CD4-positive, alpha-beta T cell (primary cell): ENCODE measurements at regions not wholly inside any gene's neighbourhood (a gene's known extent, or its start where the extent isn't known, plus 50 kb on each side); places are given as distances from the start of the nearest gene placed in this dataset.

Experiments
- ATAC-seq: fragments of 200-7000 bp; cut with Tn5 transposase; one replicate; pipeline ENCODE4 v1.10.0; 2022; ENCODE audit warnings: mild to moderate bottlenecking; ENCODE audit not compliant: poor library complexity
- CTCF ChIA-PET: fragments of 350-600 bp; sonication (Branson Sonifier 250); formaldehyde crosslinking; loops from one replicate; lab custom pipeline; 2021; ENCODE audit warnings: antibody characterized with exemption, inconsistent platforms; lab: Charles Lee
- POLR2A ChIA-PET: fragments of 350-600 bp; sonication (Branson Sonifier 250); formaldehyde crosslinking; loops from one replicate; lab custom pipeline; 2021; ENCODE audit warnings: antibody characterized with exemption, inconsistent platforms; lab: Charles Lee
- DNase-seq, 14 experiments: peaks; one replicate each; pipeline ENCODE4 v3.0.0-alpha.2; 2013 to 2020; ENCODE audit warnings: mixed read lengths in 2 of 14
- H3K27ac ChIP-seq, 2 donors: one replicate each; pipeline versions ENCODE4 v1.5.1 to v1.7.0; 2013; ENCODE audit warnings: low read length in 2 of 2, low read depth in 1 of 2, mild to moderate bottlenecking in 1 of 2
- H3K27me3 ChIP-seq, 2 experiments: 1 replicate in 1 of 2; 2 replicates in 1 of 2; pipeline versions ENCODE4 v1.6.1 to v1.7.0; 2013; ENCODE audit warnings: low read length in 2 of 2, control low read depth in 1 of 2, mild to moderate bottlenecking in 1 of 2, moderate library complexity in 1 of 2; ENCODE audit not compliant: insufficient read depth in 2 of 2, control insufficient read depth in 1 of 2
- H3K36me3 ChIP-seq: one replicate; pipeline ENCODE4 v1.6.1; 2013; ENCODE audit warnings: low read length, control low read depth; ENCODE audit not compliant: insufficient read depth
- H3K4me1 ChIP-seq: one replicate; pipeline ENCODE4 v1.6.1; 2013; ENCODE audit warnings: low read length, control low read depth; ENCODE audit not compliant: insufficient read depth
- H3K4me3 ChIP-seq: one replicate; pipeline ENCODE4 v1.5.1; 2013; ENCODE audit warnings: mild to moderate bottlenecking, low read length, moderate library complexity
- H3K9me3 ChIP-seq, 2 experiments: 1 replicate in 1 of 2; 2 replicates in 1 of 2; pipeline versions ENCODE4 v1.6.1 to v1.7.0; 2013; ENCODE audit warnings: low read length in 2 of 2, mild to moderate bottlenecking in 2 of 2, control low read depth in 1 of 2, moderate library complexity in 1 of 2; ENCODE audit not compliant: control insufficient read depth in 1 of 2, insufficient read depth in 1 of 2
- H3K27ac Mint-ChIP-seq: one replicate; pipeline ENCODE4 v1.8.0; 2020; ENCODE audit warnings: mixed read lengths
- H3K27me3 Mint-ChIP-seq: one replicate; pipeline ENCODE4 v1.8.0; 2021; ENCODE audit warnings: mixed read lengths
- H3K36me3 Mint-ChIP-seq: one replicate; pipeline ENCODE4 v1.8.0; 2021; ENCODE audit warnings: low read depth, mixed read lengths
- H3K4me1 Mint-ChIP-seq: one replicate; pipeline ENCODE4 v1.8.0; 2021; ENCODE audit warnings: low read depth, mixed read lengths
- H3K4me3 Mint-ChIP-seq: one replicate; pipeline ENCODE4 v1.8.0; 2020; ENCODE audit warnings: mild to moderate bottlenecking, mixed read lengths
- H3K9me3 Mint-ChIP-seq: one replicate; pipeline ENCODE4 v1.8.0; 2020; ENCODE audit warnings: mixed read lengths
- intact Hi-C, 2 experiments: fragments of 100-400 bp; cut with DNase I in 1 of 2; cut with micrococcal nuclease in 1 of 2; formaldehyde crosslinking; loops; one replicate each; pipeline versions ENCODE4 v1.15.1 to v1.9.0; 2023 to 2025; cut with DNase I, micrococcal nuclease
- TF ChIP-seq, protein P1 (sequence below): fragments of 200-600 bp; IDR thresholded peaks from one replicate; pipeline ENCODE4 v1.8.0; 2022; ENCODE audit warnings: antibody characterized with exemption, mild to moderate bottlenecking

DNA sequence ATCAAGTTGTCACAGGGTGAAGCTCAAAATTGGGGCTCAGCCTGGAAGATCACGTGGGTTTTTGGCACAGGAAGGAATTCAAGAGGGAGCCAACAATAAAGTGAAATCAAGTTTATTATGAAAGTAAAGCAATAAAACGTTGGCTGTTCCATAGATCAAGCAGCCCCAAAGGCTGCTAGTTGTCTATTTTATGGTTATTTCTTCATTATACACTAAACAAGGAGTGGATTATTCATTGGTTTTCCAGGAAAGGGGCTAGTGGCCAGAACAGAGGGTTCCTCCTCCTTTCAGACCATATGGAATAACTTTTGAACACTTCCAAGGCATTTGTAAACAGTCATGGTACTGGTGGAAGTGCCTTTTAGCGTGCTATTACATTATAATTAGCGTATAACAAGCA, 723.5 kb upstream of the ADAMTS5 start:
- no peak overlapping the region for H3K27ac Mint-ChIP-seq
- intact Hi-C loops = no loop called here
- TF ChIP-seq, protein P1, sequence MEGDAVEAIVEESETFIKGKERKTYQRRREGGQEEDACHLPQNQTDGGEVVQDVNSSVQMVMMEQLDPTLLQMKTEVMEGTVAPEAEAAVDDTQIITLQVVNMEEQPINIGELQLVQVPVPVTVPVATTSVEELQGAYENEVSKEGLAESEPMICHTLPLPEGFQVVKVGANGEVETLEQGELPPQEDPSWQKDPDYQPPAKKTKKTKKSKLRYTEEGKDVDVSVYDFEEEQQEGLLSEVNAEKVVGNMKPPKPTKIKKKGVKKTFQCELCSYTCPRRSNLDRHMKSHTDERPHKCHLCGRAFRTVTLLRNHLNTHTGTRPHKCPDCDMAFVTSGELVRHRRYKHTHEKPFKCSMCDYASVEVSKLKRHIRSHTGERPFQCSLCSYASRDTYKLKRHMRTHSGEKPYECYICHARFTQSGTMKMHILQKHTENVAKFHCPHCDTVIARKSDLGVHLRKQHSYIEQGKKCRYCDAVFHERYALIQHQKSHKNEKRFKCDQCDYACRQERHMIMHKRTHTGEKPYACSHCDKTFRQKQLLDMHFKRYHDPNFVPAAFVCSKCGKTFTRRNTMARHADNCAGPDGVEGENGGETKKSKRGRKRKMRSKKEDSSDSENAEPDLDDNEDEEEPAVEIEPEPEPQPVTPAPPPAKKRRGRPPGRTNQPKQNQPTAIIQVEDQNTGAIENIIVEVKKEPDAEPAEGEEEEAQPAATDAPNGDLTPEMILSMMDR = no peak
- H3K4me1 Mint-ChIP-seq = no peaks in the 10 kb centered on the region
- no peaks in the 10 kb centered on the region for H3K27me3 Mint-ChIP-seq
- Histone ChIP-seq H3K27ac (no peak overlapping the region), H3K36me3 (no peaks in the 10 kb centered on the region), H3K27me3 (no peaks in the 10 kb centered on the region), H3K9me3 (peaks cover 0 to 3% of the 10 kb centered on the region in 2 experiments), H3K4me1 (no peaks in the 10 kb centered on the region), H3K4me3 (no peak overlapping the region)
- no peak for DNase-seq
- no peaks in the 10 kb centered on the region for H3K9me3 Mint-ChIP-seq
- no peak overlapping the region for H3K4me3 Mint-ChIP-seq
- H3K36me3 Mint-ChIP-seq = no peaks in the 10 kb centered on the region
- ATAC-seq = no peak
- POLR2A ChIA-PET = no interaction called here
- CTCF ChIA-PET = no interaction called here

DNA sequence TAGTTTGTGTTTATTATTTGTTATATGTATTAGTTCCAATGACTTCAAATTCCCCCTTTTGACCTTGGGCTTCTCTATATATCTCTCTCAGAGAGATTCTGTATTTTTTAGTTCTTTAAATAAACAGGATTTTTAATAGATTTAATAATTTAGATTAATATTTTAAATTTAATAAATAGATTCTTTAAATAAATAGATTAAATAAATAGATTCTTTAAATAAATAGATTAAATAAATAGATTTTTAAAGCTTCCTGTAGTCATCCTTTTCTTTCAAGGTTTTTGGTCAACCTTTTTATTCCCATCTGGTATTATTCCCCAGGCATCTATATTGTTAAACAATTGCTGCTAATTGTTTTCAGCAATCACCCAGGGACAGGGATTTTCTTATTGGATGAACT, 721.9 kb upstream of the ADAMTS5 start:
- Histone ChIP-seq H3K4me3 (no peak overlapping the region), H3K36me3 (no peaks in the 10 kb centered on the region), H3K27ac (no peak overlapping the region), H3K27me3 (no peaks in the 10 kb centered on the region), H3K4me1 (no peaks in the 10 kb centered on the region), H3K9me3 (peaks cover 0 to 3% of the 10 kb centered on the region in 2 experiments)
- no peaks in the 10 kb centered on the region for H3K9me3 Mint-ChIP-seq
- DNase-seq (no peak), ATAC-seq (no peak)
- no peak overlapping the region for H3K27ac Mint-ChIP-seq
- H3K27me3 Mint-ChIP-seq = no peaks in the 10 kb centered on the region
- intact Hi-C loops = no loop called here
- TF ChIP-seq, protein P1 = no peak
- no peaks in the 10 kb centered on the region for H3K4me1 Mint-ChIP-seq
- H3K36me3 Mint-ChIP-seq = no peaks in the 10 kb centered on the region
- ChIA-PET POLR2A (no interaction called here), CTCF (no interaction called here)
- no peak overlapping the region for H3K4me3 Mint-ChIP-seq

DNA sequence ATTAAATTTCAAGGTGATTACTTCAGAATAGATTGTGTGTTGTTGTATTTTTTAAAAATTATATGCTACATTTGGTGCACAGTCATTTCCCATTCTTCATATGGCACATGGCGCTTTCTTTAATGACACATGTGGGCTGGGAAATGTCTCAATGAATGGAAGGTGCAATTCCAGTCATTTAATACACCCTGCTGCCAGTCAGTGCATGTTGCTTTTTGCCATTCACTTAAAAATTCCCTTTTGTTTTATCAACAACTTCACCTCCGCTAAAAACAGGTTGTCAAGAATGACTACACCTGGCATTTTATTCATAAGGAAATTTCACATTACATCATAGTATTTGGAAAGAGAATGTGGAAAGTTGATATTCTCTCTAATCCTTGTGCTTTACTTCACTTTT, 716.4 kb upstream of the ADAMTS5 start:
- TF ChIP-seq, protein P1 = no peak
- H3K36me3 Mint-ChIP-seq = no peaks in the 10 kb centered on the region
- intact Hi-C loops = no loop called here
- no peaks in the 10 kb centered on the region for H3K4me1 ChIP-seq
- ChIA-PET POLR2A (no interaction called here), CTCF (no interaction called here)
- no peak overlapping the region for H3K4me3 Mint-ChIP-seq
- no peaks in the 10 kb centered on the region for H3K9me3 Mint-ChIP-seq
- H3K9me3 ChIP-seq = peaks cover 0 to 5% of the 10 kb centered on the region in 2 experiments
- DNase-seq (no peak), ATAC-seq (no peak)
- H3K4me1 Mint-ChIP-seq = no peaks in the 10 kb centered on the region
- H3K27me3 Mint-ChIP-seq = no peaks in the 10 kb centered on the region
- no peak overlapping the region for H3K27ac Mint-ChIP-seq
- H3K36me3 ChIP-seq = no peaks in the 10 kb centered on the region
- H3K27ac ChIP-seq = no peak overlapping the region
- H3K4me3 ChIP-seq = no peak overlapping the region
- no peaks in the 10 kb centered on the region for H3K27me3 ChIP-seq
